Endothelial cell of umbilical vein (primary cell): ENCODE measurements at regions not wholly inside any gene's neighbourhood (a gene's known extent, or its start where the extent isn't known, plus 50 kb on each side); places are given as distances from the start of the nearest gene placed in this dataset.

Experiments
- BruUV-seq: library from RNA; stranded (reverse); fragments of 400-500 nt; replicated peaks from 2 replicates; lab custom pipeline; 2021; lab: Mats Ljungman, UMichigan
- CTCF ChIA-PET: fragments of 300-600, 350-600 bp; sonication (Branson Sonifier 250); formaldehyde crosslinking; loops from one replicate; lab custom pipeline; 2021; ENCODE audit warnings: antibody characterized with exemption, inconsistent platforms; lab: Charles Lee
- POLR2A ChIA-PET: fragments of 300-600, 350-600 bp; sonication (Branson Sonifier 250); formaldehyde crosslinking; loops from one replicate; lab custom pipeline; 2021; ENCODE audit warnings: antibody characterized with exemption, inconsistent platforms; lab: Charles Lee
- DNase-seq: peaks from one replicate; pipeline ENCODE4 v3.0.0-alpha.2; 2011; ENCODE audit warnings: low read depth, low spot score
- FAIRE-seq: peaks from 2 replicates; lab custom pipeline; 2011; peaks lifted over from hg19 to GRCh38; lab: Jason Lieb, UNC
- H2AFZ ChIP-seq: 2 replicates; pipeline ENCODE4 v1.6.0; 2012; ENCODE audit warnings: low read depth, low read length, control low read depth, inconsistent platforms
- H3K27ac ChIP-seq: 2 replicates; pipeline ENCODE4 v1.5.1; 2011; ENCODE audit warnings: low read depth, mild to moderate bottlenecking, control low read depth, low read length, moderate library complexity; ENCODE audit not compliant: insufficient read depth
- H3K27me3 ChIP-seq, 2 experiments: 2 replicates each; pipeline versions ENCODE4 v1.6.0 to v1.6.1; 2011; ENCODE audit warnings: low read length in 2 of 2, mixed read lengths in 1 of 2; ENCODE audit not compliant: control insufficient read depth in 2 of 2, insufficient read depth in 2 of 2
- H3K36me3 ChIP-seq, 2 experiments: 2 replicates in 1 of 2; 3 replicates in 1 of 2; pipeline ENCODE4 v1.5.1; 2011; ENCODE audit warnings: low read length in 2 of 2, mild to moderate bottlenecking in 1 of 2, moderate library complexity in 1 of 2; ENCODE audit not compliant: control insufficient read depth in 2 of 2, insufficient read depth in 2 of 2; ENCODE audit errors: extremely low read depth in 1 of 2
- H3K4me1 ChIP-seq: 3 replicates; pipeline ENCODE4 v1.5.1; 2011; ENCODE audit warnings: mild to moderate bottlenecking, low read length; ENCODE audit not compliant: control insufficient read depth, insufficient read depth; ENCODE audit errors: extremely low read depth
- H3K4me2 ChIP-seq: 2 replicates; pipeline ENCODE4 v1.6.1; 2011; ENCODE audit warnings: low read length, control low read depth, mixed read lengths; ENCODE audit not compliant: insufficient read depth
- H3K4me3 ChIP-seq, 3 experiments: fragments of 200-600 bp in 1 of 3; sonication (generic), shearing (Covaris generic) in 1 of 3; replicated peaks in 1 of 3; 2 replicates each; pipeline ENCODE4 v1.5.1; 2011 to 2016; ENCODE audit warnings: control low read depth in 3 of 3, low read length in 3 of 3, mild to moderate bottlenecking in 2 of 3, inconsistent platforms in 1 of 3, low read depth in 1 of 3, moderate library complexity in 1 of 3; ENCODE audit not compliant: insufficient read depth in 1 of 3
- H3K79me2 ChIP-seq: 2 replicates; pipeline ENCODE4 v1.6.0; 2012; ENCODE audit warnings: low read length, inconsistent platforms; ENCODE audit not compliant: control insufficient read depth, insufficient read depth
- H3K9ac ChIP-seq: replicated peaks from 2 replicates; pipeline ENCODE3; 2011; ENCODE audit warnings: low read length, control low read depth; ENCODE audit not compliant: insufficient read depth; ENCODE audit errors: extremely low read depth
- H3K9me1 ChIP-seq: replicated peaks from 3 replicates; pipeline ENCODE4 v1.6.0; 2011; ENCODE audit warnings: mild to moderate bottlenecking, low read length; ENCODE audit not compliant: control insufficient read depth, insufficient read depth; ENCODE audit errors: extremely low read depth
- H3K9me3 ChIP-seq: replicated peaks from 2 replicates; pipeline ENCODE4 v1.5.1; 2012; ENCODE audit warnings: low read length, inconsistent platforms; ENCODE audit not compliant: control insufficient read depth, insufficient read depth
- H4K20me1 ChIP-seq: replicated peaks from 2 replicates; pipeline ENCODE3; 2011; ENCODE audit warnings: mild to moderate bottlenecking, low read length; ENCODE audit not compliant: control insufficient read depth, insufficient read depth; ENCODE audit errors: extremely low read depth
- CTCF ChIP-seq, 2 donors: IDR thresholded peaks; 1 replicate in 1 of 2; 2 replicates in 1 of 2; pipeline ENCODE4 v1.5.1; 2011; ENCODE audit warnings: low read length in 2 of 2, mild to moderate bottlenecking in 2 of 2, moderate library complexity in 2 of 2, control low read depth in 1 of 2, inconsistent platforms in 1 of 2, low read depth in 1 of 2; ENCODE audit not compliant: insufficient read depth in 1 of 2; ENCODE audit errors: extremely low read depth in 1 of 2
- EZH2 ChIP-seq: IDR thresholded peaks from 2 replicates; pipeline ENCODE4 v1.6.1; 2012; ENCODE audit warnings: borderline replicate concordance, low read depth, mild to moderate bottlenecking, moderate library complexity, low read length, inconsistent platforms; ENCODE audit not compliant: severe bottlenecking
- FOS ChIP-seq: IDR thresholded peaks from 2 replicates; pipeline ENCODE4 v1.6.1; 2011; ENCODE audit warnings: mild to moderate bottlenecking, low read length, moderate library complexity, borderline replicate concordance; ENCODE audit not compliant: insufficient read depth
- GATA2 ChIP-seq: IDR thresholded peaks from 2 replicates; pipeline ENCODE4 v1.7.0; 2011; ENCODE audit warnings: low read depth, mild to moderate bottlenecking, moderate library complexity, mixed read lengths, low read length; ENCODE audit not compliant: insufficient read length, insufficient read depth
- JUN ChIP-seq: IDR thresholded peaks from 2 replicates; pipeline ENCODE4 v1.6.1; 2011; ENCODE audit warnings: borderline replicate concordance, low read depth; ENCODE audit not compliant: insufficient read length, insufficient read depth
- MAX ChIP-seq: IDR thresholded peaks from 2 replicates; pipeline ENCODE4 v1.6.1; 2011; ENCODE audit not compliant: insufficient read depth, insufficient read length
- MYC ChIP-seq: IDR thresholded peaks from one replicate; pipeline ENCODE4 v1.6.1; 2011; ENCODE audit warnings: mild to moderate bottlenecking, low read depth, low read length
- POLR2A ChIP-seq: IDR thresholded peaks from 2 replicates; pipeline ENCODE4 v1.6.1; 2012; ENCODE audit warnings: low read depth, mild to moderate bottlenecking, control low read depth, low read length
- POLR2AphosphoS5 ChIP-seq: IDR thresholded peaks from 2 replicates; pipeline ENCODE4 v1.6.1; 2012; ENCODE audit warnings: low read depth, mild to moderate bottlenecking, control low read depth, low read length, moderate library complexity; ENCODE audit not compliant: insufficient read depth
- dilution Hi-C: fragments of 300-500 bp; cut with MboI; formaldehyde crosslinking; loops from one replicate; pipeline ENCODE4 v1.15.0; 2019; ENCODE audit warnings: low sequenced_read_pairs; ENCODE audit not compliant: extremely low pct_ligation_motif_present
- intact Hi-C: fragments of 100-400 bp; cut with micrococcal nuclease; formaldehyde crosslinking; loops from one replicate; pipeline ENCODE4 v1.10.0; 2022

- H3K4me1 ChIP-seq: no peaks in the 10 kb centered on the region
- intact Hi-C loops: no loop called here
- H3K36me3 ChIP-seq: no peaks in the 10 kb centered on the region
- dilution Hi-C loops: no loop called here
- H3K27me3 ChIP-seq: no peaks in the 10 kb centered on the region
- CTCF ChIA-PET: interaction anchor here (1.1 kb wide), 1 partner anchor 12 kb away, joined by 3 read pairs; no protein-coding TSS in a partner anchor
- H2AFZ ChIP-seq: no peak overlapping the region
- BruUV-seq: no TSS peak
- H3K4me2 ChIP-seq: no peak overlapping the region
- H3K79me2 ChIP-seq: no peaks in the 10 kb centered on the region
- no peak overlapping the region for H3K9ac ChIP-seq
- DNase-seq: no peak
- H3K27ac ChIP-seq: no peak overlapping the region
- no peaks in the 10 kb centered on the region for H4K20me1 ChIP-seq
- H3K9me1 ChIP-seq: no peaks in the 10 kb centered on the region
- no peak for TF ChIP-seq CTCF (IDR thresholded peaks at IDR 0.05; ENCODE audit: extremely low read depth in 1 of 2, insufficient read depth in 1 of 2, low read depth in 1 of 2, low read length in 2 of 2)
- TF ChIP-seq EZH2: no peak
- no peak for TF ChIP-seq GATA2
- no peak for TF ChIP-seq MYC
- TF ChIP-seq FOS: no peak
- no peak for TF ChIP-seq MAX
- no peak for TF ChIP-seq POLR2A
- no peak for TF ChIP-seq POLR2AphosphoS5
- TF ChIP-seq JUN: no peak
- no peaks in the 10 kb centered on the region for H3K9me3 ChIP-seq
- POLR2A ChIA-PET: no interaction called here
- no peak overlapping the region for H3K4me3 ChIP-seq
- FAIRE-seq: no peak
These were observed 318.1 kb downstream of the PTTG2 start for GRCh38 chr4:38278255-38278654.
